Superior temporal gyrus (tissue), 1 donor: ENCODE measurements at regions not wholly inside any gene's neighbourhood (a gene's known extent, or its start where the extent isn't known, plus 50 kb on each side); places are given as distances from the start of the nearest gene placed in this dataset.

Source experiments
- DNase-seq: peaks from one replicate; pipeline ENCODE4 v3.0.0-alpha.2; 2016; ENCODE audit errors: extremely low spot score

DNA sequence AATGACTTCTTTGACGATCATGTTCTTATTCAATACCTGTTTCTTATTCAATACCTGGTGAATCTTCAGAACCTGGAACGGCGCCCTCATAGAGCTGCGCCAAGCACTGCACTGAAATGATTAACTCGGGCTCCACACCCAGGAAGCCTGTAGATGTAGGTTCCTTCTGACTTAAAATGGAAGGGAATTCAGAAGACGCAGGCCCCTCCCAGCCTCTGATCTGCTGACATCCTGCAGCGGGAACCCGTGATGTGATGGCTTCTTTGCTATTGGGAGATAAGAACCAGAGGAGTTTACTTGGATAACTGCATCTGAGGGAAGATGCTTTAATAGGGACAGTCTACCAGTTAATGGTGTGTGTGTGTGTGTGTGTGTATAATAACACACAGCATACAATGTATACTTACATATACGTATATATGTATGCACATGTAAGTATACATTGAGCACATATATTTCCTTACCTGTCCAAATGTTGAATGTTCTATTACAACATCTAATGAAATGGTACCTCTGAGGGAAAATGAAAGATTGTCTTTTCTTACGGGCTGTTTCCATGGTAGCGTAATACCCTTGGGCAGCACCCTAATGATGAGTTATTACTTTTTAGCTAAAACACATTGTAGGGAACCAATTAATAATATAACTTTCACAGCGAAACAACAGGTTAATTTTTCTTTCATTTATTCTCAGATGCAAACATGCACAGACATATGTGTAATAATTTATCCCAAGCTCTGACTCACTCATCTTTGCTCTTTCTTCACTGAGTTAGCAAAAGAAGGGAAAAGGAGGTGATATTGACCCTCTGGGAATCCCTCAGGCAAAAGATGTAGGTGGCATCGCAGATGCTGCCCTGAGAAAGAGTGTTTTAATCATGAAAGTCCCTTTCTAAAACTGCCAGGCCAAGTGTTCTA is 379.8 kb downstream of the SIPA1L2 start:
- DNase-seq, result no peak

DNA sequence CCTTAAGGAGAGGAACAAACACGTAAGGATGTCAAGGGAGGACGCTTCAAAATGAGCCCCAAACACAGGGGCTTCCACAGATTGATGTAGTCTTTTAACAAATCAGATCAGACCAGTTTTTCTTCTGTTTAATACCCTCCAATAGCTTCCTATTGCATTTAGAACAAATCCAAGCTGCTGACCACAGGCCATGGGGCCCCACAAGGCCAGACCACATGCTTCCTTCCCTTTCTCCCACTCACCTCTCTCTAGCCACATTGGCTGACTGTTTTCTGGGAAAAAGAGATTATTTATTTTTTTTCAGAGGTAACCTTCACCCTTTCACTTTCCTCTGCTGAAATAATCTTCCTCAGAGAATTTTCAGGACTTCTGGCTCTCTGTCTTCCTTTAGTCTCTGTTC is 380.6 kb downstream of the SIPA1L2 start:
- no peak for DNase-seq

DNA sequence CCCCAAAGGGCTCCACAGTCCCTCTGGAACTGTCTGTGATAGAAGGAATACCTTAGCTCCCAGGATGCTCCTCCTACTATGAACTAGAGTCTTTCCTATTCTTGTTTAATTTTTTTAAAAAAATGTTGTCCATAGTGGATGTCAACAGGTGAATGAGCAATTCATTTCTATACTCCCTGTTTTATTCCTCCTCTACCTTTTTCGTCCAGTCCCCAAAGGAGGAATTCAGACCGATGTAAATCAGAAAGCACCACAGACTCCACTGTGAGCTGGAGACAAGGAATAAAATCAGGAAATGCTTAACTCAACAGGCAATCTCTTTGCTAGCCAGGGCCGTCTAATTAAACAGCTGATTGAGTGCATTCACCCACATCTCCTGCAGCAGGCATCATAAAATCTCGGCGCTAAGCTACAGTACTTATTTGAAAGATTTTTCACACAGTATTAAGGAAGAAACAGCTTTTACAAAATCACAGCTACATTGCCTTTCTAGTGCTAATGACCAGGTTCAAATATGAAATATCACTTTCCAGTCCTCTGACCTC is 381.6 kb downstream of the SIPA1L2 start:
- no peak for DNase-seq

DNA sequence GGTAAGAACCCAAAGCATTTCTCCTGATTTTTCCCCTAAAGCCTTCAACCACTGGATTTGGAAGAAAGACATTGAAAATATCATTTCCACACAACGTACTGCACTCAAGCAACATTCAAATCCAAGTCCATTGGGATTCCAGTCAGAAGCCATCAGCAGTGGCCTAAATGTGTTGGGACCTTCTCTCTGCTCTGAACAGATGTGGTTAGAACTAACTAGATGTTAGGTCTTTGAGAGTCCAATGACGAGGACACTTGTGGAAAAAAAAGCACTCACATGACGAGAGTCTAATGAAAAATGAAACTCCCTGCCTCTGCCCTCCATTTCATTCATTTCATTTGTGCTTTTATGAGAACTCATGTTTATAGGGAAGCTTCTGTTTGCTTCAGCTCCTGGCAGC is 382.3 kb downstream of the SIPA1L2 start:
- no peak for DNase-seq

DNA sequence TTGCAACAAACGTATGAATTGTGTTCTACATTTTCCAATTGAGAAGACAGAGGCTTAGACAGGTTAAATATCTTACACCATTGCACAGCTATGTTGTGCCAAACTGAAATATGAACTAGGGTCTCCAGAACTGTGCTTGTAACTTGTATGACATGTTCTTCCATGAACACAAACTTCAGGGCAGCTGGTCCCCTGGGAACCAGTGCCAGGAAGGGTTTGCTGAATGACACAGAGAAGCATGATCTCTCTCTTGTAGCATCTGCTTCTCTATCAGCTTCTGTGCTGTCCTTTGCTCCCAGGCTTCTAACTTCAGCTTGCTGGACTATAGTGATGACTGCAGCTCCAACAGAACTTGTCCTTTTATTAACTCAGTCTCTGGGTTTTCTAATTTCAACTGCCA is 385.5 kb downstream of the SIPA1L2 start:
- DNase-seq, result no peak

DNA sequence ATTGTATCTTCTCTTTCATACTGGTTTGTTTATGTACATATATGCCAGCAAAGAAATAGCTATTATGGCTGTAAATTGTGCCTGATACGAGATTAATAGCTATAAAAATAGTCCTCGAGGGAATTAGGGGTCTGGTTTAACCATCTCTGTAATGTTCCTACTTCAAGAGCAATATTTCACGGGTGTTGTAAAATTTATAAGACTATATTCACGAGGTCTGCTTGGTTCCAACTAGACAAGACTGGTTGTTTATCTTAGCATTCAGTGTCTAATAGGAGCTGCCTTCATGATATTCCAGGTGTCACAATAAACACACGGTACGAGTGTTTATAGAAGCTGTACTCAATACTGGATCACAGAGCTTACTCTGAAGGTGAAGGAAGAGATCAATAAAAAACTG is 389.9 kb downstream of the SIPA1L2 start:
- DNase-seq, result no peak

DNA sequence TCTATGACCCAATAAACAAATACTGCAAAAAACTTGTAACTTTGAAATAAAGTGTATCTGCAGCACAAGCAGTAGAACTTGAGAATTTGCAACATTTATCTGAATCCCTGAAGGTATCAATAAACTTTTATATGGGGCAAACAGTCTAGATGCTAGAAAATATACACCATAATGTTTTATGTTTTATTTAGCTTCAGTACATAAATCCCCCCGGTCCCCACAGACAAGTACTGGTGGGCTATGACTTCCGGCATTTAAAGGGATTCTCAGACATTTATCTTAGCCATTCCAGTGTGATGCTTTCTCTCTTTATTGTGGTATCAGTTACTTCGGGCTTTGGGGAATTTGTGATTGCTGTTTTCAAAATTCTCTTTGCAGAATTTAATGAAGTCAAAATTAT is 390.4 kb downstream of the SIPA1L2 start:
- no peak for DNase-seq

DNA sequence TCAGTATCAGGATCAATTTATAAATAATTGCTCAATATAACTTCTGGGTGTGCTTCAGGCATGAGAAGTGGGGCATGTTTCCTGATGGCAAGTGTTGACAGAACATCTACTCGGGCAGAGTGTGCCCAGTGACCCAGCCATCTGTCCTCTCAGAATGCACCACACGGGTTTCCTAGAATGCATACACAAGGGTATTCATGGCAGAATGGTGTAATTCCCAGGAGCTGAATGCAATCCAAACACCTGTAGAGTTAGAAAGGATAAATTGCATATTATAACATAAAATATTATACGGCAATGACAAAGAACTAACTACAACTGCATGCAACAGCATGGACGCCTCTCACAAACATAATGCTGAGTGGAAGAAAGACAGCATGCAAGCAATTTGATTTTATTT is 391.9 kb downstream of the SIPA1L2 start:
- no peak for DNase-seq

DNA sequence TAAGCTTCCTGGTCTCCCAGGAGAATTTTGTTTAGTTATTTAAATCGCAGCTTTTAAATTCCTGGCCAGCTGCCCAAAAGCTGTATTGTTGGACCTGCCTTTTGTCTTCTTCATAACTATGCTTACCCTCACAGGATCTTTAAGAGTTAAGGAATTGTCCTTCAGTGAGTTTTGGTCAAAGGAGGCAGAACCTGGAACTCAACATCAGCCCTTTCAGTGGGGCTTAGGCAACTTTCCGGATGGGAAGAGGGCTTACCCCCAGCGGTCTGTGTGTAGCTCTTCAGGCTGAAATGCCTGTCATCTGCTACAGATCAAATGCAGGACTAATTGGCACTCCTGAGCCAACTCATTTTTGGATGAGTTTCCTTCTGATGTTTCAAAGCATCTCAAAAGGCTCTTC is 402.6 kb downstream of the SIPA1L2 start:
- DNase-seq, result no peak

DNA sequence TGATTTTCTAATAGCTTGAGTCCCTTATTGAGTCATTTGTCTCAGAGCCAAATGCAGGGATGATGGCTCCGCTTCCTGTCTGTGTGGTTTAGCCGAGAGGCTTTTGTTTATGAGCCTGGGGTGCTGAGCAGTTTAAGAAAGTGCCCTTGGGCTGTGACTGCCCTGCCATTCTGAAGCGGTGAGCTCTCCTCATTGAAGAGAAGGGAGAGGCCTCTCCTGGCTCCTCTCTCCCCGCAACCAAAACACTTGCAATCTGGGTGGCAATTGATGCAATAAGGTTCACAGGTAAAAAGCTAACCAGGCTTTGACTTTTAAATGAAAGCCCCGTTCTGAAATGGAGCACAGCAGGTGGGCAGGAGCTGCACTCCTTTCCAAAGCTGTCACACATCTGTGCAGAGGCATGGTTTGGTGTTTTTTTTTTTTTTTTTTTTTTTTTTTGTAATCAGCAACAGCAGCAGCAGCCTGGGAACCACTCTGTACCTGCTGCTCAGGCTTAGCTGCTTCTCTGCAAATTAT is 403.7 kb downstream of the SIPA1L2 start:
- DNase-seq, result no peak

DNA sequence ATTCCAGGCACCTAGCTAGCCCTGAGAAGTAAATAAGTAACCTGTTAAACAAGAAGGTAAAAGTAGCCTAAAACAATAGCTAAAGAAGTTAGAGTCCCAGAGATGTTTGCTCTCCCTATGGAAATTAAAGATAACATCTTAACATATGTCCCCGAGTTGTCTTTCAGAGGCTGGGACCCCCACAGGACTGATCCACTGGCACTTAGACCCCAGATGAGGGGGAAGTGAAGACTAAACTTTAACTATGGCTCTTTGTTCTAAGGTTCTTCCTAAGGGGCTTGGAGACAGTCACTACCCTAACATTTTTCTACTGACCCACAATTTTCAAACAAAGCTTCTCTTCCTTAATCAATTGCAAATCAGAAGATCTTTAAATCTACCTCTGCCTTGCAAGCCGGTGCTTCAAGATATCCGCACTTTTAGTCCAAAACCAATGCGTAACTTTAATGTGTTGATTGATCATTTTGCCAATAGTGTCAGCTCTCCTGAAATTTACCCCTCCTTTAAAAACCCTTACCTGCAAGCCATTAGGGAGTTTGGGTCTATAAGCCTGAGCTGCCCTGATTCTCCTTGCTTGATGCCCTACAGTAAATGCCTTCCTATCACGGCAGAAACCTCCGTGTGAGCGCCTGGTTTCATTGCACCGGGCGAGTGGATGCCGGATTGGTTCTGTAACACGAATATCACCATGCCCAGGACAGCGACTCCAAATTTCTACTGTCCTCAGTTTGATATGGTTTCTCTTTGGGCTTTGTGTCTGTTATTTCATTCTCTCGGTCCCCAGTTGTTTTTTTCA is 404.4 kb downstream of the SIPA1L2 start:
- no peak for DNase-seq

DNA sequence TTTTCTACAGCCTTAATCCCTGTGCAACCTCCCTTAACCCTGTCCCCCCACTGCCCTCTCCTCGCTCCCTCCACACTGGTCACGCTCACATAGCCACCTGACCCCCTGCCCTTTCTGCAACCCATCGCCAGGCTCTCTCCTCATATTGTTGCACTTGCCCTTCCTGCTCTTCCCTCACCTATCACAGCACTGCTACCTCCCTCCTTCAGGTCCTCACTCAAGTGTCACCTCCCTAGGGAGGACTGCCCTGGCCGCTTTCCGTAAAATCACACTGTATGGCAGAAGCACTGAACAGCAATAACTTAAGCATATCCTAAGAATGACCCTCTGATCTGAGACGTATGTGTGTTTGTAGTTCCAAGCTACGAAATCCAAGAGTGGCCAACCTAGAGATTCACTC is 406.0 kb downstream of the SIPA1L2 start:
- no peak for DNase-seq

DNA sequence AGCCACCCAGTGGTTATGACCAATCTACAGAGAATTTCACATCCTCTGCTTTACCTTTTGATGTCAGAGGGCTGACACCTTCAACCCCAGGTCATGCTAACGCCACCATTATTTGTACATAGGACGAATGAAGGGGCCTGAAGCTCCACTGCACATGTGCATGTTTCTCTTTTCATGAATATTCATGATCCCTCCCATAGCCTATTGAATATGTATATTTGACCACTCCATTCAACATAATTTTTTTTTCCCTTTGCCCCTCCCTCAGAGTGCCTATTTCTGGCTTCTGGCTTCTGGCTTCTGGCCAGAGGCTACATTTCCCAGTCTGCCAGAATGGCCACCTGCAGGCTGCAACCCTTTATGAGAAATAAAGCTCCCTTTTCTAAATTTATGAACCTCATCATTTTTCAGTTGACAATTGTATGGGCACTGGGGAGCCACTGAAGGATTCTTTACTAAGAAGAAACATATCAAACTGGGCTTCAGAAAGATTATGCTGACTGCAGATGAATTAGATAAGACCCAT is 406.7 kb downstream of the SIPA1L2 start:
- DNase-seq, result no peak

DNA sequence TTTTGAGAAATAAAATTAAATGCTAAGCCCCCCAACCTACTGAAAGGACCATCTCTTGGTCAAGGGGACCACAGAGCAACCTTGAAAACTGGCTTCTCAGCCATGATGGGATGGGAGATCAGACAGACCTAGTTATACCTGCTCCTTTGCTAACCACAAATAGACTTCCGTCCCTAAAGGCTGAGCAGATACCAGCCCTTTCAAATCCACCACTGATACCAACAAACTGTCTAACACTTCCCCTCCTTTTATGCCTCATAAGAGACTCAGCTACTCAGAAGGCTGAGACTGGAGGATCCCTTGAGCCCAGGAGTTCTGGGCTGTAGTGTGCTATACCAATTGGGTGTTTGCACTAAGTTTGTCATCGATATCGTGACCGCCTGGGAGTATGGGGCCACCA is 407.3 kb downstream of the SIPA1L2 start:
- no peak for DNase-seq

DNA sequence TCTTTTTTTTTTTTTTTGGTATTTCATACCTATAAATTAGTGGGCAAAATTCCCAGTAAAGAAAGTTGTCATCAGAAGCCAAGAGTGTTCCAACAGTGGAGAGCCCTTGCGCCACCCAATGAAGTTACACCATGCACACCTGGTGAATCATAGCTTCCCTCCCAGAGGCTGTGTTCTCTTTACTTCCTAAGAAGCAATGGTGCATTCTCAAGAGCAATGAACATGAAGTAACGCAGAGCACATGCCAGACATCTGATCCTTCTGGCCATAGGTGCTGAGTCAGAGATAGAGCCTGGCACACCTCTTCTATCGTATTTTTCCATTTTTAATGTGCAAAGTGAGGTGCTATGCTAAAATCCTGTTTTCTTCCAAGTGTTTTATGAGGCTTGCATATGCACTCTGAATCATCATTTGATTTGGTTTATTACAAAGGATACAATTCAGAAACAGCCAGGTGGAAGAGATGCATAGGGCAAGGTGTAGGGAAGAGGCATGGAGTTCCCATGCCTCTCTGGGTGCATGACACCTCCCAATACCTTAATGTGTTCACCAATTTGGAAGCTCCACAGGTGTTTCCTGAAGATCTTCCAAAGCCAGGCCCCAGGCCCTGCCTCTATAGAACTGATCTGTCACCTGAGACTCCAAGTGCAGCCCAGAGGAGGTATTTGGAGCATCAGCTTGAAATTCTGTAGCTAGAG is 408.0 kb downstream of the SIPA1L2 start:
- DNase-seq, result no peak

DNA sequence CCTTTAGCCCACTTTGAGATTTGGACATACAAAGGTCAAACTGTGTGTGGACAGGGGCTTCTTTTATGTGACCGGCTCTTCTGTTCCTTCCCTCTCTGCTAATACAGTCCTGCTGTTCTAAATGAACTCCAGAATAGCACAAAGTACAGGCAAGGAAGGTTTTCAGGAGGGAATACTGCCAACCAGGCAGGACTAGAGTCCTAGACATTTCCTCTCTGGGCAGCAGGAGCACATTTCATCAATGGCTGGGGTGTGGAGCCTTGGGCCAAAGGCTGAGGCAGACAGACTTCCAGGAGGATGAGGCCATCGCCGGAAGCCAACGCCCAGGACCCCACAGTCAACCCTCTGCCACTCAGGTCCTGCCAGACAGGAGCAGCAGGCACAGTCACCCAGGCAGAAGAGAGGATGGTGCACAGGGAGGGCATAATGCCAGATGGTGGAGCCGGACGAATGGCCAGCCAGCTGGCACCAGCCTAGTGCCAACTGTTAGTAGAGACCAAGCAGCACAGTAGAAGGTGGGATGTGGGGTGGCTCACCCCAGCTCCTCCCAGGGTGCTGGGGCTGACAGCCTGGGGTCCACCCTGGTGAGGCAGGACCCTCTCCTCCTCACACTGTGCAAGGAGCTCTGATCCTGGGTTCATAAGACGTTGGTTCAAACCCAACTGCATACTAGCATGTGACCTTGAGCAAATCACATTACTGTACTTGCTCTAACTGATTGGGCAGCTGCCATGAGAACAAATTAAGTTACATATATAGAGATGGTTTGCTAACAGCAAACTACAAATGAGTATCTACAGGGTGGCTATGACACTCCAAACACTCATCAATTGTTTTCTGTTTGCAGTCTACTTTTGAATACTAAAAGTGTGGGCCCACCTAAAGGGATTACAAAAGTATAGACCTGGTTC is 410.7 kb downstream of the SIPA1L2 start:
- DNase-seq, result no peak

DNA sequence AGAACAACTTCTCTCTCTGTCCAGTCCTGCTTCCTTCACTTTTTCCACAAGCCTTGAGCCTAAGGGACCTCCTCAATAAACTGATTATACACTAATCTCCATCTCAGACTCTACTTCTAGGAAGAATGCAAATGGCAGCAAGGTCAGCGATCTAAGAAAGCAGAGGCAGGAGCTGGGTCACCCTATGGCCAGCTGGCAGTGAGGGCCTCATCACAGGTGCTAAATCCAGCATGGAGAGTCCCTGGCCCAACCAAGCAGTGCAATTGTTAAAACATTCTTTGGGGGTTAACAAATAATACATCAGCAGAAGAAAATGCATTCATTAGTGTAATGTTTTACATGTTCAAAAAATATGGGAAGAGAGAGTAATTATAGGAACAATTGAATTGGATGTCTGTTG is 416.0 kb downstream of the SIPA1L2 start:
- no peak for DNase-seq

DNA sequence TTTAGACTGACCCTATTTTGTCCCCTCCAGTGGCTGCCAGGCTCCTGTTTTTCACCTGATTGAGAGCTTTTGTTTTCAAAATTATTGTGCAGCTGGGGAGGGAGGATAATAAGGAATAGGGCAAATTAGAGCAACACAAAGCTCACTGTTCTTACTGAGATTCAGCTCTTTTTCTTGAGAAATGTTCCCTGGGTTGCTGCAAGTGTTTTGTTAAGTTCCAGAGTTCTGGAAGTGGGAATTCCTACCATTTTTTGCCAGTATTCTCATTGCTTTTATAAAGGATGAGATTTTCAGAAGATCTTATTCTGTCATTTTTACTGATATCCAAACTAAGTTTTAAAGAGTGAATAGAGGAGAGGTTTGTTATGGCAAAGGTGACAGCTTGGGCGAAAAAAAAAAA is 417.7 kb downstream of the SIPA1L2 start:
- DNase-seq, result no peak

DNA sequence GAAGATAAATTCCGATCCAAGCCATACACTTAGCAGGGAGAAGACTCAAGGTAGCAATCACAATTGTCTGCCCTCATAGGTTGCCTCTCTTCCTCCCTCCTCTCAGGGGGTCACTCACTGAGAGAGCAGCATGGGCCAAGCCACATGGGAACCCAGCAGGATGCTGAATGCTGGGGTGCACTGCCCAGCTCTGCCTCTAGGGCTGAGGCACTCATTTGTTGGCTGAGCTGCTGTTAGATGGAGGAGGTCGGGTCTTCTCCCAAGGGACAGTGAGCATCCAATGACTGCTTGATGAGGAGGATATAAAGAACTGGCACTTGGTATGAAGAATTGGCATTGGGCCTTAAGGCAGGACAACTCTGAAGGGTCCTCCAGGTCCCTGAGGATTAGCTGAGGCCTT is 418.8 kb downstream of the SIPA1L2 start:
- no peak for DNase-seq

DNA sequence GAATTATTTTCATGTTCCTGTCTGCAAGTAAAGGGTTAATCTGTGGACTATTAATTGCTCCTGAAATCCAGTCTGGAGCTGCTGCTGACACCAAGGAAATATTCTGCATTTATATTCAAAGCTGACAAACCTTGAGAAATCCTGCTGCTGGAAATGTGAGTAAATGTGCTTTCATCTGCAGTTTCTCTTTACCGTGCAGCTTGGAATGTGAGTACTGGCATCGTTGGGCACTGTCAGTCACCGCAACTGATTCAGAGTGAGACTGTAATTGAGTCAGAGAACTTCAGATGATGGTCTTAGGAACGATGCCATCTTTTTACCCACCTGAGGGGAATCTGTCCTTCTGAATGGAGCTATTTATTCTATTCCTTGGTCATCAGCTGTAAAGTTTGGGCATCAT is 420.6 kb downstream of the SIPA1L2 start:
- no peak for DNase-seq
